ENCODE measurements at regions not wholly inside any gene's neighbourhood (a gene's known extent, or its start where the extent isn't known, plus 50 kb on each side); places are given as distances from the start of the nearest gene placed in this dataset.
"Not testable (repeated sequence)": the region's sequence is repeated elsewhere in the genome, so short reads cannot be mapped to it uniquely, and the experiment has no call there.

GRCh38 chr10:7043055-7043653 is 367.7 kb downstream of the SFMBT2 start:
- TF ChIP-seq CTCF (IDR thresholded peaks at IDR 0.05; ENCODE audit: low read depth, low read length), result no peak
- H3K4me3 ChIP-seq (ENCODE audit: low read depth, low read length), result no peak overlapping the region

DNA sequence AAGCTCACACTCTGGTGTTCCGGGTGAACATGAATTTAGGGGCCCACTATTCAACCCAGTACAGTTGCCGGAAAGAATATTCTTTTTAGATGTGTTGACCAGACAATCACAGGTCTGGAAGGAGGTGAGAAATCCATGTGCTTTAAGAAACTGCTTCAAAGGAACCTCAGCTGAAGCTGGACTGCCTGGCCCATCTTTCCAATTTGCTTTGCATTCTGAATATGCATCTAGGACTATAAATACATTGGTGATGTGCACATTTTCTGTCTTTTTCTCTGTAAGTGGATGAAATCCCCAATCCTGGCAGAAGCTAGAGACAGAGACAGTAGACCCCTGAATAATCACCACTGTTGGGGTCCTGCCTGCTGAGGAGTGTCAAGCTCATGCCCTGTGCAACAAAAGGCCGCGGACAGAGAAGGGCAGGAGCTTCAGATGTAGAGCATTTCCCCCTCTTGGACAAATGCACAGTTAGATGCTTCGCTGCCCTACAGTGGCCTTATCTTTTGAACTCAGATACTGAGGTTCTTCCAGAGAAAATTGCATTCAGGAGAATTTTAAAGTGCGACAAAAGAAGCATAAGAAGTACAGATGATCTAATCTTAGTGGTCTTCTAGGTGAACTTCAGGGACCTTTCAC is 368.3 kb downstream of the SFMBT2 start:
- no peak for TF ChIP-seq CTCF (IDR thresholded peaks at IDR 0.05; ENCODE audit: low read depth, low read length)
- H3K4me3 ChIP-seq (ENCODE audit: low read depth, low read length), result no peak overlapping the region

DNA sequence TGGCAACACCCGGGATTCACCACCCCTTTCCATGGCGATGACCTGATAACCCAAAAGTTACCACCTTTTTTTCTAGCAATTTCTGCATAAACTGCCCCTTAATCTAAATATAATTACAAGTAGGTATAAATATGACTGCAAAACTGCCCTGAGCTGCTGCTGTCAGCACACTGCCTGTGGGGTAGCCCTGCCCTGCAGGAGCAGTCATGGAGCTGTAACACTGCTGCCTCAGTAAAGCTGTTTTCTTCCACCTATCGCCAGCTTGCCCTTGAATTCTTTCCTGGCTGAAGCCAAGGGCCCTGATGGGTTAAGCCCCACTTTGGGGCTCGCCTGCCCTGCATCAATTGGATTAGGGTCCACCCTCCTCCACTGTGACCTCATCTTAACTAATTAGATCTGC is 368.8 kb downstream of the SFMBT2 start:
- no peak overlapping the region for H3K4me3 ChIP-seq (ENCODE audit: low read depth, low read length)
- TF ChIP-seq CTCF (IDR thresholded peaks at IDR 0.05; ENCODE audit: low read depth, low read length), result no peak

DNA sequence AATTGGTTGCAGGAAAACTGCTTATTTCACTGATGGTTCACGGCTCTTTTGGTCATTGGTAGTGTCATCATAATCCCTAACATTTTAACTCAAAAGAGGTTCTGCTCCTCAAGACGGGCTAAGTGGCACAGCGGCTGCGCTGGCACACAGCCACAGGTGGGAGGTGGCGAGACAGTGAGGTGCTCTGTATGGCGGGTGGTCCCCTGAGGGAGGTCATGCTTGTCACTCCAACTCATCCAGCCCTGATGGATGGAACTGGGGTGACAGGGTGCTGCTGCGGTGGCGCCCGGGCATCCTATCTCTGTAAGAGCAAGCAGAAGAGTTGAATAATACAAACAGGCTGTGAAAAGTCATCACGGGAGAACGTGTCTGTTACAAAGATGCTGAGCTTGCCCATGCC is 370.2 kb downstream of the SFMBT2 start:
- H3K4me3 ChIP-seq (ENCODE audit: low read depth, low read length), result no peak overlapping the region
- no peak for TF ChIP-seq CTCF (IDR thresholded peaks at IDR 0.05; ENCODE audit: low read depth, low read length)

DNA sequence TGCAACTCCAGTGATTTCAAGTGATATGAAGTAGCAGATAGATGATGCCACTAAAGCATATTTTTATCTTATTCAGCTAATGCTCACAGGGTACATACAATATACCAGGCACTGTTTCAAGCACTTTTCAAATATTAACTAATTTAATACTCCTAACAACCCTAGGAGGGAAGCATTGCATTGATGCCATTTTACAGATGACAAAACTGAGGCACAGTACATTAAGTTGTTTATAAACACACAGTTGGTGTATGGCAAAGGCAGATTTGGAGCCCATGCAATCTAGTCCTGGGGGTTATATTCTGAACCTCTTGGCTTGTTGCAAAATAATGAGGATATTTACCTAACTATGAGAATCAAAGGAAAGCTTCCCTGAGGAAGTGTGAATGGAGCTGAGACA is 371.0 kb downstream of the SFMBT2 start:
- H3K4me3 ChIP-seq (ENCODE audit: low read depth, low read length), result no peak overlapping the region
- TF ChIP-seq CTCF (IDR thresholded peaks at IDR 0.05; ENCODE audit: low read depth, low read length), result no peak

GRCh38 chr10:7038416-7038815 is 372.4 kb downstream of the SFMBT2 start:
- no peak for TF ChIP-seq CTCF (IDR thresholded peaks at IDR 0.05; ENCODE audit: low read depth, low read length)
- H3K4me3 ChIP-seq (ENCODE audit: low read depth, low read length), result no peak overlapping the region

DNA sequence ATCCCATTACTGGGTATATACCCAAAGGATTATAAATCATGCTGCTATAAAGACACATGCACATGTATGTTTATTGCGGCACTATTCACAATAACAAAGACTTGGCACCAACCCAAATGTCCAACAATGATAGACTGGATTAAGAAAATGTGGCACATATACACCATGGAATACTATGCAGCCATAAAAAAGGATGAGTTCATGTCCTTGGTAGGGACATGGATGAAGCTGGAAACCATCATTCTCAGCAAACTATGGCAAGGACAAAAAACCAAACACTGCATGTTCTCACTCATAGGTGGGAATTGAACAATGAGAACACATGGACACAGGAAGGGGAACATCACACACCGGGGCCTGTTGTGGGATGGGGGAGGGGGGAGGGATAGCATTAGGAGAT is 373.4 kb downstream of the SFMBT2 start:
- H3K4me3 ChIP-seq (ENCODE audit: low read depth, low read length), result not testable (repeated sequence)

GRCh38 chr10:7036951-7037350 is 373.9 kb downstream of the SFMBT2 start:
- TF ChIP-seq CTCF (IDR thresholded peaks at IDR 0.05; ENCODE audit: low read depth, low read length), result no peak
- H3K4me3 ChIP-seq (ENCODE audit: low read depth, low read length), result no peak overlapping the region

All from WI38 (cell line).